H9 (cell line): ENCODE measurements at regions not wholly inside any gene's neighbourhood (a gene's known extent, or its start where the extent isn't known, plus 50 kb on each side); places are given as distances from the start of the nearest gene placed in this dataset.

Experiments used
- DNase-seq: peaks from one replicate; pipeline ENCODE4 v3.0.0-alpha.2; 2017
- H2AFZ ChIP-seq: one replicate; pipeline ENCODE4 v1.6.1; 2013; ENCODE audit warnings: mild to moderate bottlenecking, low read length, control low read depth, moderate library complexity
- H2AK5ac ChIP-seq: 2 replicates; pipeline ENCODE4 v1.6.1; 2013; ENCODE audit warnings: low read length, control low read depth, mixed read lengths; ENCODE audit not compliant: insufficient read length
- H2BK120ac ChIP-seq: one replicate; pipeline ENCODE4 v1.6.1; 2013; ENCODE audit warnings: low read depth, mild to moderate bottlenecking, low read length, control low read depth, inconsistent platforms; ENCODE audit not compliant: poor library complexity, severe bottlenecking
- H2BK12ac ChIP-seq: 2 replicates; pipeline ENCODE4 v1.6.1; 2013; ENCODE audit warnings: low read length, control low read depth, mixed read lengths, low read depth; ENCODE audit not compliant: insufficient read length
- H2BK15ac ChIP-seq: 2 replicates; pipeline ENCODE4 v1.6.1; 2013; ENCODE audit warnings: low read depth, low read length, control low read depth
- H2BK20ac ChIP-seq: one replicate; pipeline ENCODE4 v1.6.1; 2013; ENCODE audit warnings: low read depth, mild to moderate bottlenecking, low read length, control low read depth, inconsistent platforms; ENCODE audit not compliant: poor library complexity, severe bottlenecking
- H2BK5ac ChIP-seq: 2 replicates; pipeline ENCODE4 v1.6.1; 2013; ENCODE audit warnings: low read length, control low read depth, mixed read lengths; ENCODE audit not compliant: insufficient read length
- H3K14ac ChIP-seq: 2 replicates; pipeline ENCODE4 v1.6.1; 2013; ENCODE audit warnings: low read length, control low read depth; ENCODE audit not compliant: insufficient read depth
- H3K18ac ChIP-seq: 2 replicates; pipeline ENCODE4 v1.6.1; 2013; ENCODE audit warnings: low read depth, mild to moderate bottlenecking, mixed read lengths, low read length, control low read depth; ENCODE audit not compliant: insufficient read length
- H3K23ac ChIP-seq: 2 replicates; pipeline ENCODE4 v1.6.1; 2013; ENCODE audit warnings: low read length, control low read depth, mixed read lengths, low read depth; ENCODE audit not compliant: insufficient read length
- H3K23me2 ChIP-seq: 2 replicates; pipeline ENCODE4 v1.6.1; 2013; ENCODE audit warnings: low read depth, mild to moderate bottlenecking, mixed read lengths, low read length, control low read depth; ENCODE audit not compliant: insufficient read length, poor library complexity, severe bottlenecking
- H3K27ac ChIP-seq: 2 replicates; pipeline ENCODE4 v1.5.1; 2013; ENCODE audit warnings: low read length, control low read depth, mixed read lengths, low read depth; ENCODE audit not compliant: insufficient read length
- H3K27me3 ChIP-seq: 2 replicates; pipeline ENCODE4 v1.6.1; 2013; ENCODE audit warnings: low read length, control low read depth, inconsistent platforms; ENCODE audit not compliant: insufficient read depth
- H3K4ac ChIP-seq: 2 replicates; pipeline ENCODE4 v1.6.1; 2013; ENCODE audit warnings: low read depth, mild to moderate bottlenecking, control low read depth, inconsistent platforms, low read length, moderate library complexity
- H3K4me1 ChIP-seq: 2 replicates; pipeline ENCODE4 v1.6.1; 2013; ENCODE audit warnings: low read length, control low read depth, inconsistent platforms; ENCODE audit not compliant: insufficient read depth
- H3K4me2 ChIP-seq: 2 replicates; pipeline ENCODE4 v1.6.1; 2013; ENCODE audit warnings: low read length, control low read depth, mixed read lengths; ENCODE audit not compliant: insufficient read length, insufficient read depth
- H3K56ac ChIP-seq: 2 replicates; pipeline ENCODE4 v1.6.1; 2013; ENCODE audit warnings: low read depth, mild to moderate bottlenecking, mixed read lengths, low read length, control low read depth; ENCODE audit not compliant: insufficient read length
- H3K79me1 ChIP-seq: 2 replicates; pipeline ENCODE4 v1.6.1; 2013; ENCODE audit warnings: low read depth, mild to moderate bottlenecking, moderate library complexity, low read length, control low read depth, inconsistent platforms; ENCODE audit not compliant: insufficient read depth, poor library complexity, severe bottlenecking
- H3K79me2 ChIP-seq: 2 replicates; pipeline ENCODE4 v1.6.1; 2013; ENCODE audit warnings: low read length, control low read depth, inconsistent platforms; ENCODE audit not compliant: insufficient read depth
- H3K9ac ChIP-seq: 2 replicates; pipeline ENCODE4 v1.6.1; 2013; ENCODE audit warnings: low read length, control low read depth, mixed read lengths; ENCODE audit not compliant: insufficient read length; ENCODE audit errors: extremely low read depth
- H3K9me3 ChIP-seq: one replicate; pipeline ENCODE4 v1.6.1; 2013; ENCODE audit warnings: low read depth, low read length, inconsistent platforms; ENCODE audit not compliant: control insufficient read depth
- H3T11ph ChIP-seq: one replicate; pipeline ENCODE4 v1.6.1; 2013; ENCODE audit warnings: mild to moderate bottlenecking, low read length, control low read depth, inconsistent platforms
- H4K20me1 ChIP-seq: one replicate; pipeline ENCODE4 v1.6.1; 2013; ENCODE audit not compliant: control insufficient read depth, insufficient read length, insufficient read depth
- H4K5ac ChIP-seq: 2 replicates; pipeline ENCODE4 v1.6.1; 2013; ENCODE audit warnings: low read depth, mild to moderate bottlenecking, mixed read lengths, low read length, control low read depth; ENCODE audit not compliant: insufficient read length
- H4K8ac ChIP-seq: replicated peaks from 2 replicates; pipeline ENCODE4 v1.6.1; 2013; ENCODE audit warnings: low read length, control low read depth, mixed read lengths, low read depth; ENCODE audit not compliant: insufficient read length
- H4K91ac ChIP-seq: 2 replicates; pipeline ENCODE4 v1.6.1; 2013; ENCODE audit warnings: low read depth, mild to moderate bottlenecking, moderate library complexity, mixed read lengths, low read length, control low read depth; ENCODE audit not compliant: insufficient read length
- H3K27ac Mint-ChIP-seq, 3 experiments: 2 replicates in 2 of 3; 3 replicates in 1 of 3; pipeline ENCODE4 v1.8.0; 2020 to 2021; ENCODE audit warnings: mixed read lengths in 3 of 3, mild to moderate bottlenecking in 1 of 3, moderate library complexity in 1 of 3
- H3K27me3 Mint-ChIP-seq: 2 replicates; pipeline ENCODE4 v1.8.0; 2021; ENCODE audit warnings: low read depth, mild to moderate bottlenecking, moderate library complexity, mixed read lengths
- H3K36me3 Mint-ChIP-seq, 3 experiments: 2 replicates in 2 of 3; 3 replicates in 1 of 3; pipeline ENCODE4 v1.8.0; 2020 to 2021; ENCODE audit warnings: low read depth in 3 of 3, mixed read lengths in 3 of 3; ENCODE audit not compliant: insufficient read depth in 1 of 3
- H3K4me1 Mint-ChIP-seq, 2 experiments: 2 replicates each; pipeline ENCODE4 v1.8.0; 2020; ENCODE audit warnings: mixed read lengths in 2 of 2
- H3K4me3 Mint-ChIP-seq, 2 experiments: 2 replicates in 1 of 2; 3 replicates in 1 of 2; pipeline ENCODE4 v1.8.0; 2020 to 2021; ENCODE audit warnings: mild to moderate bottlenecking in 2 of 2, mixed read lengths in 2 of 2, moderate library complexity in 1 of 2
- H3K9me3 Mint-ChIP-seq, 2 experiments: 2 replicates in 1 of 2; 3 replicates in 1 of 2; pipeline ENCODE4 v1.8.0; 2020; ENCODE audit warnings: mild to moderate bottlenecking in 2 of 2, mixed read lengths in 2 of 2, moderate library complexity in 1 of 2
- WGBS: extraction: QIAGEN DNeasy Blood & Tissue Kit; methylation state at CpG from one replicate; pipeline ENCODE4 v1.1.7; 2013; ENCODE audit warnings: missing lambda C conversion rate, low lambda C conversion rate, mixed read lengths; ENCODE audit not compliant: insufficient read length; ENCODE audit errors: extremely low coverage; 5-methylcytosine and 5-hydroxymethylcytosine counted together
- TF ChIP-seq, protein P1 (sequence below): fragments of 200-600 bp; sonication (generic); conservative IDR thresholded peaks from 3 replicates; pipeline ENCODE4 v1.8.0; 2021; ENCODE audit warnings: antibody characterized with exemption, mild to moderate bottlenecking

DNA sequence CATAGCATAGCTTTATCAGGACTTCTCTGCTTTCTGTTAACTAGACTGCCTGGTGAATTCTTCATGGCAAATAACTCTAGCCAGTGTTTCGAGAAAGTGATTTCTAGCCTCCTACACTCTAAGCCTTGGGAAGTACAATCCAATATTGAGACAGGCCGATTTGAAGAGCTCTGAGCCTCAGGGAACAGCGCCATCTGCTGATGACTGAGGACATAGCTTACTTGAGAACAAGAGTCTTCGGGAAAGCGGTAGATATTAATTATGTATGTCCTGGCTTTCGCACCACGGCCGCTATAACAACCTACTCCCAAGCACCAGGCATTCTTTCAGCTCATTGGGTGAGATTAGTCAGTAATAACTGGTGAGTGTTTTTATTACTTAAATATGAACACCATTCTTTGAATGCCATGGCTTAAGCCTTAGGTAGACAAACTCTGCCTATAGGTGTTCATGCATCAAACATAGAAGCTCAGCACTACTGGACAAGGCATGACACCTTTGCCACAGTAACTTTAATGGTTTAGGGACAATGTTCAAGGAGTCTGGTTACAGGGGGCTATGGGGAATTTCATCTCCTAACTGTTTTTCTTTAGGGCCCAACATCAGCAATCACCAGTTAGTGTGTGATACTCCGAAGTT, 518.6 kb downstream of the BMP2 start:
- H3K4ac ChIP-seq, result no peak overlapping the region
- H2BK5ac ChIP-seq, result no peak overlapping the region
- Mint-ChIP-seq H3K4me3 (no peak overlapping the region), H3K9me3 (no peaks in the 10 kb centered on the region), H3K36me3 (no peaks in the 10 kb centered on the region), H3K27me3 (no peaks in the 10 kb centered on the region), H3K27ac (no peak overlapping the region), H3K4me1 (no peaks in the 10 kb centered on the region)
- no peak overlapping the region for H3K9ac ChIP-seq
- DNase-seq, result peak; percentile 59
- H3T11ph ChIP-seq, result no peak overlapping the region
- H3K23me2 ChIP-seq, result no peaks in the 10 kb centered on the region
- no peaks in the 10 kb centered on the region for H4K20me1 ChIP-seq
- no peak overlapping the region for H3K23ac ChIP-seq
- H2BK120ac ChIP-seq, result no peak overlapping the region
- no peak overlapping the region for H3K56ac ChIP-seq
- H3K79me2 ChIP-seq, result no peaks in the 10 kb centered on the region
- no peak overlapping the region for H4K8ac ChIP-seq
- no peak overlapping the region for H2AFZ ChIP-seq
- no peak overlapping the region for H2AK5ac ChIP-seq
- no peak overlapping the region for H3K27ac ChIP-seq
- H3K27me3 ChIP-seq, result no peaks in the 10 kb centered on the region
- WGBS, result no CpG with 5 or more reads among the region's 9 CpGs
- no peak overlapping the region for H2BK12ac ChIP-seq
- TF ChIP-seq, protein P1, sequence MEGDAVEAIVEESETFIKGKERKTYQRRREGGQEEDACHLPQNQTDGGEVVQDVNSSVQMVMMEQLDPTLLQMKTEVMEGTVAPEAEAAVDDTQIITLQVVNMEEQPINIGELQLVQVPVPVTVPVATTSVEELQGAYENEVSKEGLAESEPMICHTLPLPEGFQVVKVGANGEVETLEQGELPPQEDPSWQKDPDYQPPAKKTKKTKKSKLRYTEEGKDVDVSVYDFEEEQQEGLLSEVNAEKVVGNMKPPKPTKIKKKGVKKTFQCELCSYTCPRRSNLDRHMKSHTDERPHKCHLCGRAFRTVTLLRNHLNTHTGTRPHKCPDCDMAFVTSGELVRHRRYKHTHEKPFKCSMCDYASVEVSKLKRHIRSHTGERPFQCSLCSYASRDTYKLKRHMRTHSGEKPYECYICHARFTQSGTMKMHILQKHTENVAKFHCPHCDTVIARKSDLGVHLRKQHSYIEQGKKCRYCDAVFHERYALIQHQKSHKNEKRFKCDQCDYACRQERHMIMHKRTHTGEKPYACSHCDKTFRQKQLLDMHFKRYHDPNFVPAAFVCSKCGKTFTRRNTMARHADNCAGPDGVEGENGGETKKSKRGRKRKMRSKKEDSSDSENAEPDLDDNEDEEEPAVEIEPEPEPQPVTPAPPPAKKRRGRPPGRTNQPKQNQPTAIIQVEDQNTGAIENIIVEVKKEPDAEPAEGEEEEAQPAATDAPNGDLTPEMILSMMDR, result peak; percentile 94
- no peaks in the 10 kb centered on the region for H3K9me3 ChIP-seq
- no peak overlapping the region for H2BK15ac ChIP-seq
- H3K18ac ChIP-seq, result no peak overlapping the region
- H3K4me2 ChIP-seq, result no peak overlapping the region
- no peak overlapping the region for H3K14ac ChIP-seq
- no peak overlapping the region for H4K91ac ChIP-seq
- H2BK20ac ChIP-seq, result no peak overlapping the region
- H4K5ac ChIP-seq, result no peak overlapping the region
- H3K79me1 ChIP-seq, result no peaks in the 10 kb centered on the region
- no peaks in the 10 kb centered on the region for H3K4me1 ChIP-seq
